ENCODE measurements at regions not wholly inside any gene's neighbourhood (a gene's known extent, or its start where the extent isn't known, plus 50 kb on each side); places are given as distances from the start of the nearest gene placed in this dataset.

DNA sequence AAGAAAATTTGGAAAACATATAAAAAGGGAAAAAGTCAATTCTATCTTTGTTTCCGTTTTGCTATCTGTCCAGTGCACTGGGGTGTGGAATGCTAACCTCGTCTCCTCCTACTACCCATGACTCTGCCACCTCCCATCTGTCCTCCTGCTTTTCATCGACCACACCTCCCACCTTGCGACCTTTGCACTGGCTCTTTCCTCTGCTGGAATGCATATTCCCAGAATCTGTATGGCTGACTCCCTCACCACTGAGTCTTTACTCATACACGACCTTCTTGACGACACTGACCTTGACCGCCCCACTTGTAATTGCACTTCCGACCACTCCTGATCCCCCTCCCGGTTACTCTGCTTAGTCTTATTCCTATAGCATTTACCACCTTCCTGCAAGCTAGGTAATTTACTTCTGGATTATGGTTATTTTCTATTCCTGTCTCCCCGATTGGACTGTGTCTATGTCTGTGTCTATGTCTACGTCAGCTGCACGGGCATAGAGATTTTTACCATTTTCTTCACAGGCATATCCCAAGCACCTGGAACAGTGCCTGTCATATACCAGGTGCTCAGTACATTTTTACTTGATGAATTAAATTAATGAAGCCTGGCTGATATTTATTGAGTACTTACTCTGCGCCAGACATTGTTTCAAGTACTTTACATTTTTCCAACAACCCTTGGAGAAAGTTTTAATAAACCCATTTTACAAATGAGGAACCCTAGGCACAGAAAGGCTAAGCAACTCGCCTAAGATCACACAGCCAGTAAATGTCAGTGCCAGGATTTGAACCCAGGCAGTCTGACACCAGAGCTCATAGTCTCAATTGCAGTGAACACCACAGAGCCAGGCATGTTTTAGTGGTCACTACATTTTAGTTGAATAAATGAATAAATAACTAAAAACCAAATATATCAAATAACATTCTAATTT lies 54.0 kb upstream of the SLC22A11 start:
- no peak for DNase-seq

DNA sequence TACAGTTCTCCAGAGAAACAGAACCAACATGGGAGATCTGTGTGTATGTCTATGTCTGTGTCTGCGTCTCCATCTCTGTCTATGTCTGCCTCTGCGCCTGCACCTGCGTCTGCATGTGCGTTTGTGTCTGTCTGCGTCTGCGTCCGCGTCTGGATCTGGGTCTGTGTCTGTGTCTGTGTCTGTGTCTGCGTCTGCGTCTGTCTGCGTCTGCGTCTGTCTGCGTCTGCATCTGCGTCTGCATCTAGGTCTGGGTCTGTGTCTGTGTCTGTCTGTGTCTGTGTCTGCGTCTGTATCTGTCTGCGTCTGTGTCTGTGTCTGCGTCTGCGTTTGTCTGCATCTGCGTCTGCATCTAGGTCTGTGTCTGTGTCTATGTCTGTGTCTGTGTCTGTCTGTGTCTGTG lies 53.1 kb upstream of the SLC22A11 start:
- no peak for DNase-seq

DNA sequence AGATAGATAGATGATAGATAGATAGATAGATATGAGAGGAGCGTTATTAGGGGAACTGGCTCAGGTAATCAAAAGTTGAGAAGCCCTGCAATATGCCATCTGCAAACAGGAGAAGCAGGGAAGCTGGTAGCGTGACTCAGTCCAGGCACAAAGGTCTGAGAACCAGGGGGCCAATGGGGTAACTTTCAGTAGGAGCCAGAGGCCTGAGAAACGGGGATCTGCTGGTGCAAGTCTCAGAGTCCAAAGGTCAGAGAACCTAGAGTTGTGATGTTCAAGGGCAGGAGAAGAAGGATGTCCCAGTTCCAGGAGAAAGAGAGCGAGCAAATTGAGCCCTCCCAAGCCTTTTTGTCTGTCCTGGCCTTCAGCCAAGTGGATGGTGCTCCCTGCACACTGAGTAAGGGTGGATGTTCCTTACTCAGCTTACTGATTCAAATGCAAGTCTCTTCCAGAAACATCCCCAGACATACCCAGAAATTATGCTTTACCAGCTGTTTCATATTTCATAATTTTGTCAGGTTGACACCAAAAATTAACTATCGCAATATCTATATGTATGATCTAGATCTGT lies 52.5 kb upstream of the SLC22A11 start:
- DNase-seq: no peak

- no peak for DNase-seq
Measured at GRCh38 chr11:64504999-64505398, 50.7 kb upstream of the SLC22A11 start.

Data from CD4-positive, alpha-beta T cell treated with Interleukin-17A for 1 hour (primary cell).